Activated naive CD8-positive, alpha-beta T cell treated with anti-CD3 and anti-CD28 coated beads for 36 hours (primary cell): ENCODE measurements at regions not wholly inside any gene's neighbourhood (a gene's known extent, or its start where the extent isn't known, plus 50 kb on each side); places are given as distances from the start of the nearest gene placed in this dataset.
"Not testable (repeated sequence)": the region's sequence is repeated elsewhere in the genome, so short reads cannot be mapped to it uniquely, and the experiment has no call there.

Experiments used
- DNase-seq: peaks from one replicate; pipeline ENCODE4 v3.0.0; 2021
- H3K27ac Mint-ChIP-seq: one replicate; pipeline ENCODE4 v1.8.0; 2022; ENCODE audit warnings: mild to moderate bottlenecking, moderate library complexity, mixed read lengths
- H3K27me3 Mint-ChIP-seq: one replicate; pipeline ENCODE4 v1.8.0; 2022; ENCODE audit warnings: mild to moderate bottlenecking, mixed read lengths
- H3K36me3 Mint-ChIP-seq: one replicate; pipeline ENCODE4 v1.8.0; 2021; ENCODE audit warnings: mild to moderate bottlenecking, mixed read lengths
- H3K4me1 Mint-ChIP-seq: one replicate; pipeline ENCODE4 v1.8.0; 2021; ENCODE audit warnings: mixed read lengths
- H3K4me3 Mint-ChIP-seq: one replicate; pipeline ENCODE4 v1.8.0; 2022; ENCODE audit warnings: mild to moderate bottlenecking, moderate library complexity, mixed read lengths
- H3K9me3 Mint-ChIP-seq: one replicate; pipeline ENCODE4 v1.8.0; 2022; ENCODE audit warnings: mixed read lengths

GRCh38 chr2:167857416-167857815, 390.0 kb downstream of the STK39 start:
- no peak overlapping the region for H3K4me3 Mint-ChIP-seq
- no peak overlapping the region for H3K27ac Mint-ChIP-seq
- H3K36me3 Mint-ChIP-seq: no peaks in the 10 kb centered on the region
- no peak for DNase-seq
- H3K4me1 Mint-ChIP-seq: no peaks in the 10 kb centered on the region
- H3K9me3 Mint-ChIP-seq: no peaks in the 10 kb centered on the region
- H3K27me3 Mint-ChIP-seq: peaks cover 12% of the 10 kb centered on the region

GRCh38 chr2:167856190-167856589, 391.2 kb downstream of the STK39 start:
- peaks cover 15% of the 10 kb centered on the region for H3K27me3 Mint-ChIP-seq
- H3K9me3 Mint-ChIP-seq: no peaks in the 10 kb centered on the region
- H3K27ac Mint-ChIP-seq: no peak overlapping the region
- no peak overlapping the region for H3K4me3 Mint-ChIP-seq
- no peaks in the 10 kb centered on the region for H3K4me1 Mint-ChIP-seq
- no peak for DNase-seq
- H3K36me3 Mint-ChIP-seq: no peaks in the 10 kb centered on the region

GRCh38 chr2:167855211-167855610, 392.2 kb downstream of the STK39 start:
- peaks cover 13% of the 10 kb centered on the region for H3K27me3 Mint-ChIP-seq
- no peaks in the 10 kb centered on the region for H3K36me3 Mint-ChIP-seq
- no peak overlapping the region for H3K27ac Mint-ChIP-seq
- no peaks in the 10 kb centered on the region for H3K4me1 Mint-ChIP-seq
- no peak overlapping the region for H3K4me3 Mint-ChIP-seq
- DNase-seq: no peak
- no peaks in the 10 kb centered on the region for H3K9me3 Mint-ChIP-seq

- no peak for DNase-seq
- H3K4me3 Mint-ChIP-seq: no peak overlapping the region
- no peaks in the 10 kb centered on the region for H3K4me1 Mint-ChIP-seq
- H3K36me3 Mint-ChIP-seq: no peaks in the 10 kb centered on the region
- no peak overlapping the region for H3K27ac Mint-ChIP-seq
- no peaks in the 10 kb centered on the region for H3K9me3 Mint-ChIP-seq
- H3K27me3 Mint-ChIP-seq: peaks cover 16% of the 10 kb centered on the region
Observed at GRCh38 chr2:167853717-167854116, 393.7 kb downstream of the STK39 start.

GRCh38 chr2:167851876-167852275, 395.5 kb downstream of the STK39 start:
- peaks cover 16% of the 10 kb centered on the region for H3K27me3 Mint-ChIP-seq
- no peaks in the 10 kb centered on the region for H3K36me3 Mint-ChIP-seq
- H3K4me1 Mint-ChIP-seq: no peaks in the 10 kb centered on the region
- H3K27ac Mint-ChIP-seq: no peak overlapping the region
- H3K9me3 Mint-ChIP-seq: peaks cover 2% of the 10 kb centered on the region
- DNase-seq: no peak
- H3K4me3 Mint-ChIP-seq: no peak overlapping the region

- H3K27me3 Mint-ChIP-seq: peaks cover 19% of the 10 kb centered on the region
- peaks cover 2% of the 10 kb centered on the region for H3K9me3 Mint-ChIP-seq
- H3K36me3 Mint-ChIP-seq: no peaks in the 10 kb centered on the region
Observed at GRCh38 chr2:167851323-167851860, 396.0 kb downstream of the STK39 start.

GRCh38 chr2:167844714-167845530, 402.5 kb downstream of the STK39 start:
- no peaks in the 10 kb centered on the region for H3K4me1 Mint-ChIP-seq
- H3K27me3 Mint-ChIP-seq: peaks cover 21% of the 10 kb centered on the region
- H3K36me3 Mint-ChIP-seq: no peaks in the 10 kb centered on the region
- no peak for DNase-seq
- peaks cover 2% of the 10 kb centered on the region for H3K9me3 Mint-ChIP-seq
- H3K27ac Mint-ChIP-seq: no peak overlapping the region
- no peak overlapping the region for H3K4me3 Mint-ChIP-seq

More at GRCh38 chr2:167851323-167851860, 396.0 kb downstream of the STK39 start:
- H3K4me3 Mint-ChIP-seq: no peak overlapping the region
- H3K27ac Mint-ChIP-seq: no peak overlapping the region
- DNase-seq: no peak
- H3K4me1 Mint-ChIP-seq: no peaks in the 10 kb centered on the region

- peaks cover 17% of the 10 kb centered on the region for H3K27me3 Mint-ChIP-seq
- no peaks in the 10 kb centered on the region for H3K4me1 Mint-ChIP-seq
- H3K27ac Mint-ChIP-seq: no peak overlapping the region
- H3K4me3 Mint-ChIP-seq: no peak overlapping the region
- H3K36me3 Mint-ChIP-seq: no peaks in the 10 kb centered on the region
- peaks cover 2% of the 10 kb centered on the region for H3K9me3 Mint-ChIP-seq
- DNase-seq: no peak
Observed at GRCh38 chr2:167843657-167844056, 403.7 kb downstream of the STK39 start.

GRCh38 chr2:167843217-167843616, 404.2 kb downstream of the STK39 start:
- no peaks in the 10 kb centered on the region for H3K36me3 Mint-ChIP-seq
- H3K4me3 Mint-ChIP-seq: no peak overlapping the region
- no peak overlapping the region for H3K27ac Mint-ChIP-seq
- H3K27me3 Mint-ChIP-seq: peaks cover 17% of the 10 kb centered on the region
- H3K4me1 Mint-ChIP-seq: no peaks in the 10 kb centered on the region
- no peak for DNase-seq
- peaks cover 2% of the 10 kb centered on the region for H3K9me3 Mint-ChIP-seq

GRCh38 chr2:167842047-167842446, 405.3 kb downstream of the STK39 start:
- Mint-ChIP-seq H3K36me3 (no peaks in the 10 kb centered on the region), H3K27ac (no peak overlapping the region), H3K4me1 (no peaks in the 10 kb centered on the region), H3K4me3 (no peak overlapping the region), H3K9me3 (no peaks in the 10 kb centered on the region), H3K27me3 (peaks cover 17% of the 10 kb centered on the region)
- no peak for DNase-seq

GRCh38 chr2:167835290-167835689, 412.1 kb downstream of the STK39 start:
- not testable (repeated sequence) for H3K27ac Mint-ChIP-seq, H3K4me1 Mint-ChIP-seq, DNase-seq, H3K36me3 Mint-ChIP-seq, H3K4me3 Mint-ChIP-seq, H3K27me3 Mint-ChIP-seq, H3K9me3 Mint-ChIP-seq

- Mint-ChIP-seq H3K4me3 (no peak overlapping the region), H3K27ac (no peak overlapping the region), H3K9me3 (peaks cover 1% of the 10 kb centered on the region), H3K36me3 (no peaks in the 10 kb centered on the region), H3K27me3 (peaks cover under 1% of the 10 kb centered on the region), H3K4me1 (no peaks in the 10 kb centered on the region)
- DNase-seq: no peak
Observed at GRCh38 chr2:167834707-167835106, 412.7 kb downstream of the STK39 start.

- Mint-ChIP-seq H3K4me3 (no peak overlapping the region), H3K4me1 (no peaks in the 10 kb centered on the region), H3K27ac (no peak overlapping the region), H3K36me3 (no peaks in the 10 kb centered on the region), H3K27me3 (peaks cover 4% of the 10 kb centered on the region), H3K9me3 (peaks cover 1% of the 10 kb centered on the region)
- DNase-seq: no peak
Observed at GRCh38 chr2:167833294-167833693, 414.1 kb downstream of the STK39 start.

GRCh38 chr2:167832868-167833287, 414.5 kb downstream of the STK39 start:
- no peak for DNase-seq
- Mint-ChIP-seq H3K4me3 (no peak overlapping the region), H3K9me3 (peaks cover 1% of the 10 kb centered on the region), H3K36me3 (no peaks in the 10 kb centered on the region), H3K27ac (no peak overlapping the region), H3K27me3 (peaks cover 4% of the 10 kb centered on the region), H3K4me1 (no peaks in the 10 kb centered on the region)

GRCh38 chr2:167827352-167828097, 419.9 kb downstream of the STK39 start:
- Mint-ChIP-seq H3K9me3 (no peaks in the 10 kb centered on the region), H3K27ac (no peak overlapping the region), H3K4me1 (no peaks in the 10 kb centered on the region), H3K36me3 (no peaks in the 10 kb centered on the region), H3K4me3 (no peak overlapping the region), H3K27me3 (peaks cover 7% of the 10 kb centered on the region)
- DNase-seq: no peak
